ENCODE measurements at regions not wholly inside any gene's neighbourhood (a gene's known extent, or its start where the extent isn't known, plus 50 kb on each side); places are given as distances from the start of the nearest gene placed in this dataset.
"Not testable (repeated sequence)": the region's sequence is repeated elsewhere in the genome, so short reads cannot be mapped to it uniquely, and the experiment has no call there.

DNA sequence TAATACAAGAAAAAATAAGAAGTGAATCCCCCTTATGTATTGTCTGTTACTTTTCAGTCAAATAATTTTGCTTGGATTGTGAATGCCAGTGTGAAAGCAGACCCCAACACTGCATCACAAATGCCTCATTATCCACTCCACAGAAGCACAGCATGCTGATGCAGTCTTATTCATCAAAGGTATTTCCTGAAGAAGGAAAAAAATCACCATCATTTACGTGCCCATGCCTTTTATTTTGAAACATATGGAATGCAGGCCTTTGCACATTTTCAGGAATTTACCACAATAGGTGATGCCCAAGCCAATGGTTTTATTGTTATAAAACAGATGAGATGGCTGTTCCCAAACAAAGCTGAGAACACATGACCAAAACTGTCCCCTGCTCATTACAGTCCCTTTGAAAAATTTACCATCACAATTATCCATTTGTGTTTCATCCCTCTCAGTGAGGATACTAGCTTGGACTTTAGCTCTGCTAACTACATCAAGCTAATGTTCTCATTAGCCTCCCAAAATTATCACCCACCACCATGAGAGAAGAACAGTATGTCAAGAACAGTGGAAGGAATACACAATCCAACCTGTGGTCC is 180.6 kb upstream of the HTR1E start:
- POLR2A ChIA-PET, result no interaction called here
- Mint-ChIP-seq H3K9me3 (peaks cover 6 to 14% (median 6%) of the 10 kb centered on the region in 3 donors), H3K27me3 (no peaks in the 10 kb centered on the region), H3K4me1 (no peaks in the 10 kb centered on the region), H3K36me3 (no peaks in the 10 kb centered on the region), H3K4me3 (no peak overlapping the region), H3K27ac (no peak overlapping the region)
- CTCF ChIA-PET, result interaction anchor here in 1 of 2 donors (0.6 kb wide), 1 partner anchor 49 kb away, joined by 3 read pairs; no protein-coding TSS in a partner anchor
- ATAC-seq (replicated peaks in 1 of 4), result no peak
- no CpG with 5 or more reads among the region's 1 CpG for WGBS (ENCODE audit: insufficient coverage)
- Histone ChIP-seq H3K27ac (ENCODE audit: low read length) (no peak overlapping the region), H3K4me3 (ENCODE audit: control insufficient read depth in 1 of 2, extremely low read depth in 1 of 2, low read length in 1 of 2) (no peak overlapping the region), H3K36me3 (ENCODE audit: control insufficient read depth in 2 of 2, extremely low read depth in 1 of 2, insufficient read depth in 1 of 2, low read length in 1 of 2) (no peaks in the 10 kb centered on the region), H3K9me3 (peaks cover 3% of the 10 kb centered on the region), H3K4me1 (ENCODE audit: control insufficient read depth in 1 of 2, extremely low read depth in 1 of 2, insufficient read depth in 2 of 2, low read length in 2 of 2) (no peaks in the 10 kb centered on the region), H3K27me3 (replicated peaks in 1 of 2; ENCODE audit: control insufficient read depth in 2 of 2, extremely low read depth in 1 of 2, insufficient read depth in 2 of 2, low read length in 1 of 2) (no peaks in the 10 kb centered on the region)
- DNase-seq, result no peak

DNA sequence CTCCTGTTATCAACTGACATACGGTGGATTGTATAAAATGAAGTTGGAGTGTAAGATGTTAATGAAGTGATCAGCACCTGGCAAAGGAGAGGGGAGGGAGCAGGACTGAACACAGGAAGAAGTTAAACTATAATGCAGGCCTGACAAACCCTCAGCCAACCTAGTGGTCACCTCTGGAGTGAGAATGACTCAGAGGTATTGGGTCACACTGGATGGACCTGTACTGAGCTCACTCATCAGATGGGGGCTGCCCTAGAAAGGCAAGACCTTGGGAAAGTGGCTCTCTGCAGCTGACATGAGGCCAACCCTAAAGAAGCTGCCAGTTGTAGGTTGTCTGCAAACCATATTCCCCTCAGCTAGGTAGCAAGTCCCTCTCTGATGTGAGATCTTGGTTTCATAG is 193.3 kb upstream of the HTR1E start:
- no peak overlapping the region for H3K4me3 Mint-ChIP-seq
- WGBS (ENCODE audit: insufficient coverage), result no CpG with 5 or more reads among the region's 1 CpG
- no peak overlapping the region for H3K27ac ChIP-seq (ENCODE audit: low read length)
- H3K27ac Mint-ChIP-seq, result no peak overlapping the region
- POLR2A ChIA-PET, result no interaction called here
- H3K4me1 Mint-ChIP-seq, result no peaks in the 10 kb centered on the region
- H3K4me1 ChIP-seq (ENCODE audit: control insufficient read depth in 1 of 2, extremely low read depth in 1 of 2, insufficient read depth in 2 of 2, low read length in 2 of 2), result no peaks in the 10 kb centered on the region
- no peaks in the 10 kb centered on the region for H3K36me3 ChIP-seq (ENCODE audit: control insufficient read depth in 2 of 2, extremely low read depth in 1 of 2, insufficient read depth in 1 of 2, low read length in 1 of 2)
- no peak for ATAC-seq (replicated peaks in 1 of 4)
- H3K27me3 ChIP-seq (replicated peaks in 1 of 2; ENCODE audit: control insufficient read depth in 2 of 2, extremely low read depth in 1 of 2, insufficient read depth in 2 of 2, low read length in 1 of 2), result no peaks in the 10 kb centered on the region
- peaks cover 4 to 9% (median 6%) of the 10 kb centered on the region in 3 donors for H3K9me3 Mint-ChIP-seq
- CTCF ChIA-PET, result no interaction called here
- no peaks in the 10 kb centered on the region for H3K9me3 ChIP-seq
- H3K27me3 Mint-ChIP-seq, result no peaks in the 10 kb centered on the region
- no peak for DNase-seq
- H3K4me3 ChIP-seq (ENCODE audit: control insufficient read depth in 1 of 2, extremely low read depth in 1 of 2, low read length in 1 of 2), result no peak overlapping the region
- H3K36me3 Mint-ChIP-seq, result no peaks in the 10 kb centered on the region

DNA sequence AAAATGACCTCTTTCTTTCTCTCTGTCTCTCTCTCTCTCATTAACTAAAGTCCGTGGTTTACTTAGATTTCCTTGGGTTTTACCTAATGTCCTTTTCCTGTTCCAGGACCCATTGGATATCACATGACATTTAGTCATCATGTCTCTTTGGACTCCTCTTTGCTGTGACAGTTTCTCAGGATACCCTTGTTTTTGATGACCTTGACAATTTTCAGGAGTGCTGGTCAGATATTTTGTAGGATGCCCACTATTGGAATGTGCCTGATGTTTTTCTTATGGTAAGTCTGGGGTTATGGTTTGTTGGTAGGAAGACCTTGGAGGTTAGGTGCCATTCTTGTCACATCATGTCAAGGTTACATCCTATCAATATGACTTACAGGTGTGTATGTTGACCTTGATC is 199.2 kb upstream of the HTR1E start:
- no peak overlapping the region for H3K27ac ChIP-seq (ENCODE audit: low read length)
- no peaks in the 10 kb centered on the region for H3K4me1 Mint-ChIP-seq
- H3K27me3 ChIP-seq (replicated peaks in 1 of 2; ENCODE audit: control insufficient read depth in 2 of 2, extremely low read depth in 1 of 2, insufficient read depth in 2 of 2, low read length in 1 of 2), result no peaks in the 10 kb centered on the region
- H3K4me3 Mint-ChIP-seq, result no peak overlapping the region
- H3K36me3 Mint-ChIP-seq, result no peaks in the 10 kb centered on the region
- no CpG with 5 or more reads among the region's 1 CpG for WGBS (ENCODE audit: insufficient coverage)
- H3K36me3 ChIP-seq (ENCODE audit: control insufficient read depth in 2 of 2, extremely low read depth in 1 of 2, insufficient read depth in 1 of 2, low read length in 1 of 2), result no peaks in the 10 kb centered on the region
- H3K9me3 ChIP-seq, result no peaks in the 10 kb centered on the region
- DNase-seq (no peak), ATAC-seq (replicated peaks in 1 of 4) (no peak)
- no peaks in the 10 kb centered on the region for H3K4me1 ChIP-seq (ENCODE audit: control insufficient read depth in 1 of 2, extremely low read depth in 1 of 2, insufficient read depth in 2 of 2, low read length in 2 of 2)
- H3K27me3 Mint-ChIP-seq, result no peaks in the 10 kb centered on the region
- no peak overlapping the region for H3K4me3 ChIP-seq (ENCODE audit: control insufficient read depth in 1 of 2, extremely low read depth in 1 of 2, low read length in 1 of 2)
- H3K27ac Mint-ChIP-seq, result no peak overlapping the region
- POLR2A ChIA-PET, result no interaction called here
- peaks cover 6 to 13% (median 10%) of the 10 kb centered on the region in 3 donors for H3K9me3 Mint-ChIP-seq
- CTCF ChIA-PET, result no interaction called here

DNA sequence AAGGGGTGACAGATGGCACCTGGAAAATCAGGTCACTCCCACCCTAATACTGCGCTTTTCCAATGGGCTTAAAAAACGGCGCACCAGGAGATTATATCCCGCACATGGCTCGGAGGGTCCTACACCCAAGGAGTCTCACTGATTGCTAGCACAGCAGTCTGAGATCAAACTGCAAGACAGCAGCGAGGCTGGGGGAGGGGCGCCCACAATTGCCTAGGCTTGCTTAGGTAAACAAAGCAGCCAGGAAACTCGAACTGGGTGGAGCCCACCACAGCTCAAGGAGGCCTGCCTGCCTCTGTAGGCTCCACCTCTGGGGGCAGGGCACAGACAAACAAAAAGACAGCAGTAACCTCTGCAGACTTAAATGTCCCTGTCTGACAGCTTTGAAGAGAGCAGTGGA is 205.7 kb upstream of the HTR1E start:
- ATAC-seq (replicated peaks in 1 of 4); H3K4me1 ChIP-seq (ENCODE audit: control insufficient read depth in 1 of 2, extremely low read depth in 1 of 2, insufficient read depth in 2 of 2, low read length in 2 of 2); H3K27ac Mint-ChIP-seq; DNase-seq; H3K9me3 ChIP-seq; H3K27me3 ChIP-seq (replicated peaks in 1 of 2; ENCODE audit: control insufficient read depth in 2 of 2, extremely low read depth in 1 of 2, insufficient read depth in 2 of 2, low read length in 1 of 2); CTCF ChIA-PET; H3K4me1 Mint-ChIP-seq; H3K27me3 Mint-ChIP-seq; POLR2A ChIA-PET; H3K27ac ChIP-seq (ENCODE audit: low read length); H3K4me3 Mint-ChIP-seq; H3K4me3 ChIP-seq (ENCODE audit: control insufficient read depth in 1 of 2, extremely low read depth in 1 of 2, low read length in 1 of 2); H3K36me3 Mint-ChIP-seq; H3K36me3 ChIP-seq (ENCODE audit: control insufficient read depth in 2 of 2, extremely low read depth in 1 of 2, insufficient read depth in 1 of 2, low read length in 1 of 2): not testable (repeated sequence)
- peaks cover 7 to 12% (median 10%) of the 10 kb centered on the region in 3 donors for H3K9me3 Mint-ChIP-seq
- WGBS (ENCODE audit: insufficient coverage), result no CpG with 5 or more reads among the region's 8 CpGs

DNA sequence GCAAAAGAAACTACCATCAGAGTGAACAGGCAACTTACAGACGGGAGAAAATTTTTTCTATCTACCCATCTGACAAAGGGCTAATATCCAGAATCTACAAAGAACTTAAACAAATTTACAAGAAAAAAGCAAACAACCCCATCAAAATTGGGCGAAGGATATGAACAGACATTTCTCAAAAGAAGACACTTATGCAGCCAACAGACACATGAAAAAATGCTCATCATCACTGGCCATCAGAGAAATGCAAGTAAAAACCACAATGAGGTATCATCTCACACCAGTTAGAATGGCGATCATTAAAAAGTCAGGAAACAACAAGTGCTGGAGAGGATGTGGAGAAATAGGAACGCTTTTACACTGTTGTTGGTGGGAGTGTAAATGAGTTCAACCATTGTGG is 206.6 kb upstream of the HTR1E start:
- H3K36me3 Mint-ChIP-seq; DNase-seq; ATAC-seq (replicated peaks in 1 of 4); H3K4me1 Mint-ChIP-seq; CTCF ChIA-PET; H3K4me3 ChIP-seq (ENCODE audit: control insufficient read depth in 1 of 2, extremely low read depth in 1 of 2, low read length in 1 of 2); H3K27me3 ChIP-seq (replicated peaks in 1 of 2; ENCODE audit: control insufficient read depth in 2 of 2, extremely low read depth in 1 of 2, insufficient read depth in 2 of 2, low read length in 1 of 2); H3K4me3 Mint-ChIP-seq; H3K36me3 ChIP-seq (ENCODE audit: control insufficient read depth in 2 of 2, extremely low read depth in 1 of 2, insufficient read depth in 1 of 2, low read length in 1 of 2); H3K27me3 Mint-ChIP-seq; H3K27ac Mint-ChIP-seq; H3K27ac ChIP-seq (ENCODE audit: low read length); H3K9me3 ChIP-seq; H3K4me1 ChIP-seq (ENCODE audit: control insufficient read depth in 1 of 2, extremely low read depth in 1 of 2, insufficient read depth in 2 of 2, low read length in 2 of 2); POLR2A ChIA-PET: not testable (repeated sequence)
- peaks cover 7 to 12% (median 10%) of the 10 kb centered on the region in 3 donors for H3K9me3 Mint-ChIP-seq
- 76% methylated on average over 2 of the region's 4 CpGs for WGBS (ENCODE audit: insufficient coverage)

DNA sequence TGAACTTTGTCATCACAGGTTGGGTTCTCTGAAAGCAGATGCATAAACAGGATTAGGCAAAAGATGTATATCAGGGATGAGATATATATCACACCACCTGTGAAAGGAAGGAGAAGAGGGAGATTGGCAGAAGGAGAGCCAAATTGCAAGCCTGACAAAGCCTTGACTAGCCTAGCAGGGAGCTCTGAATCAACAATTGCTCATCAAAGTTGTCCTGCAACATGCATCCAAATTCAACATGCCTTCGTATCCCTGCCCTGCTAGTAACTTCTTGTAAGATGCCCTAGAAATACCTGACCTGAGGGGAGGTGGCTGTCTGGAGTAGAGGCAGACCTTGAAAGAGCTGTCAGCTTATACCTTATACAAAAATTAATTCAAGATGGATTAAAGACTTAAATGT is 207.1 kb upstream of the HTR1E start:
- ATAC-seq (replicated peaks in 1 of 4) (no peak), DNase-seq (no peak)
- Histone ChIP-seq H3K36me3 (ENCODE audit: control insufficient read depth in 2 of 2, extremely low read depth in 1 of 2, insufficient read depth in 1 of 2, low read length in 1 of 2) (no peaks in the 10 kb centered on the region), H3K27me3 (replicated peaks in 1 of 2; ENCODE audit: control insufficient read depth in 2 of 2, extremely low read depth in 1 of 2, insufficient read depth in 2 of 2, low read length in 1 of 2) (no peaks in the 10 kb centered on the region), H3K27ac (ENCODE audit: low read length) (no peak overlapping the region), H3K4me1 (ENCODE audit: control insufficient read depth in 1 of 2, extremely low read depth in 1 of 2, insufficient read depth in 2 of 2, low read length in 2 of 2) (no peaks in the 10 kb centered on the region), H3K9me3 (peaks cover 2% of the 10 kb centered on the region), H3K4me3 (ENCODE audit: control insufficient read depth in 1 of 2, extremely low read depth in 1 of 2, low read length in 1 of 2) (no peak overlapping the region)
- no peak overlapping the region for H3K27ac Mint-ChIP-seq
- H3K36me3 Mint-ChIP-seq, result no peaks in the 10 kb centered on the region
- peaks cover 7 to 15% (median 10%) of the 10 kb centered on the region in 3 donors for H3K9me3 Mint-ChIP-seq
- CTCF ChIA-PET, result no interaction called here
- no peak overlapping the region for H3K4me3 Mint-ChIP-seq
- no peaks in the 10 kb centered on the region for H3K27me3 Mint-ChIP-seq
- WGBS (ENCODE audit: insufficient coverage), result no CpG with 5 or more reads among the region's 1 CpG
- H3K4me1 Mint-ChIP-seq, result no peaks in the 10 kb centered on the region
- POLR2A ChIA-PET, result no interaction called here

DNA sequence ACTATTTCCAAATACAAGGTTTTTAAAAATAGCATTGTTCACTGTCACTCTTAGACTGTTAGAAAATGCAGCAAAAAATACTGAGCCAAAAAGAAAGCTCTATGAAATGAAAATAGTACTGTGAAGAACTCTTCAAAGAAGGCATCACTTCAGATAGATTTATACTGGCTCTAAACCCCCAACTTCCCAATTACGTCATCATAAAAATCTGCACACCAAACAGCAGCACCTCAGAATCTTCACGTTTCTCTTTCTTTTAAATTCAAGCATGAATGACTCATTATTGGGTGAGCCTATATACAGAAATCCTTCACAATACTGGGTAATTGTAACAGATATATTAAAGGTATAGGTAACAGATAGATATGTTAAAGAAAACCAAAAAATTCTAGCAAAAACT is 208.4 kb upstream of the HTR1E start:
- H3K9me3 Mint-ChIP-seq, result peaks cover 7 to 15% (median 14%) of the 10 kb centered on the region in 3 donors
- POLR2A ChIA-PET, result no interaction called here
- H3K27ac Mint-ChIP-seq, result no peak overlapping the region

More for the DNA sequence above, 208.4 kb upstream of the HTR1E start:
- Mint-ChIP-seq H3K4me1 (no peaks in the 10 kb centered on the region), H3K27me3 (no peaks in the 10 kb centered on the region), H3K36me3 (no peaks in the 10 kb centered on the region), H3K4me3 (no peak overlapping the region)
- no peak overlapping the region for H3K4me3 ChIP-seq (ENCODE audit: control insufficient read depth in 1 of 2, extremely low read depth in 1 of 2, low read length in 1 of 2)
- DNase-seq, result no peak
- H3K27ac ChIP-seq (ENCODE audit: low read length), result no peak overlapping the region
- peaks cover 2% of the 10 kb centered on the region for H3K9me3 ChIP-seq
- H3K36me3 ChIP-seq (ENCODE audit: control insufficient read depth in 2 of 2, extremely low read depth in 1 of 2, insufficient read depth in 1 of 2, low read length in 1 of 2), result no peaks in the 10 kb centered on the region
- no peak for ATAC-seq (replicated peaks in 1 of 4)
- no peaks in the 10 kb centered on the region for H3K4me1 ChIP-seq (ENCODE audit: control insufficient read depth in 1 of 2, extremely low read depth in 1 of 2, insufficient read depth in 2 of 2, low read length in 2 of 2)
- no CpG with 5 or more reads among the region's 2 CpGs for WGBS (ENCODE audit: insufficient coverage)
- no peaks in the 10 kb centered on the region for H3K27me3 ChIP-seq (replicated peaks in 1 of 2; ENCODE audit: control insufficient read depth in 2 of 2, extremely low read depth in 1 of 2, insufficient read depth in 2 of 2, low read length in 1 of 2)
- CTCF ChIA-PET, result no interaction called here
